HG02610 (cell line): ENCODE measurements at regions not wholly inside any gene's neighbourhood (a gene's known extent, or its start where the extent isn't known, plus 50 kb on each side); places are given as distances from the start of the nearest gene placed in this dataset.
"Not testable (repeated sequence)": the region's sequence is repeated elsewhere in the genome, so short reads cannot be mapped to it uniquely, and the experiment has no call there.

ENCODE experiments used
- ATAC-seq: cut with Tn5 transposase; IDR thresholded peaks from one replicate; pipeline ENCODE4 v1.9.1; 2021; ENCODE audit warnings: mild to moderate bottlenecking, moderate library complexity; ENCODE audit not compliant: unreplicated experiment

DNA sequence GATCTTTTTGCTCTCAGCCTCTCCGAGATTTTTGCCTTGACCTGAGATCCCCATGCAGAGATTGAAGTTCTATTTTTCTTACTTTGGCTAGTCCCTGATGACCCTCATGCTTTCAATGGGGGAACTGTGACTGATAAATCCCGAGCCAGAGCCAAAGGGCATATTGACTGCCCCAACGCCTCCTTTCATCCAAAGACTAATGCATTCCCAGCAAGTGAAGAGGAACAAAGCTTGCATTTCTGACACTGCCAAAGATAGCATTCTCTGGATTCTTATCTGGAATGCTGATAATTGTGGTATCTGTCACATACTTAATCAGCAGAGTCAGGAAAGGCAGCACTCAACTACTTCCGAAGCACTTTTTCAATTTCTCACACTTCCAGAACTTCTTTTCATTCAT, 152.3 kb upstream of the EGLN3 start:
- ATAC-seq: no peak

GRCh38 chr14:34099635-34100034, 148.8 kb upstream of the EGLN3 start:
- no peak for ATAC-seq

DNA sequence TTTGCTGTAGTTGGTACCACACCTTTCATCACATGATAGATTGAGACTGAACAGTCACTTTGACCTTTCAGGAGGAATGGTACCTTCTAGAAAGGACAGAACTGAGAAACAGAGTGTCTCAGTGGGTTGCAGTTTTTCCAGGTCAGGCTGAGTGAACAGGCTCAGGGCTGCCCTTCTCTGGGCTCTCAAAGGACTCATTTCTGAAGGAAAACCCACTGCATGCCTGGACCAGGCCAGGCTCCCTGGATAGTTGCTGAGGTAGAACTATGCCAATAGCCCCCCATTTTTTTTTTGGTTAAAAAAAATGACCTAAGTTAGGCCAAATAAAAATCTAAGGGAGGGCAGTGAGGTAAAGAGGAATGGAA, 148.1 kb upstream of the EGLN3 start:
- ATAC-seq: no peak

DNA sequence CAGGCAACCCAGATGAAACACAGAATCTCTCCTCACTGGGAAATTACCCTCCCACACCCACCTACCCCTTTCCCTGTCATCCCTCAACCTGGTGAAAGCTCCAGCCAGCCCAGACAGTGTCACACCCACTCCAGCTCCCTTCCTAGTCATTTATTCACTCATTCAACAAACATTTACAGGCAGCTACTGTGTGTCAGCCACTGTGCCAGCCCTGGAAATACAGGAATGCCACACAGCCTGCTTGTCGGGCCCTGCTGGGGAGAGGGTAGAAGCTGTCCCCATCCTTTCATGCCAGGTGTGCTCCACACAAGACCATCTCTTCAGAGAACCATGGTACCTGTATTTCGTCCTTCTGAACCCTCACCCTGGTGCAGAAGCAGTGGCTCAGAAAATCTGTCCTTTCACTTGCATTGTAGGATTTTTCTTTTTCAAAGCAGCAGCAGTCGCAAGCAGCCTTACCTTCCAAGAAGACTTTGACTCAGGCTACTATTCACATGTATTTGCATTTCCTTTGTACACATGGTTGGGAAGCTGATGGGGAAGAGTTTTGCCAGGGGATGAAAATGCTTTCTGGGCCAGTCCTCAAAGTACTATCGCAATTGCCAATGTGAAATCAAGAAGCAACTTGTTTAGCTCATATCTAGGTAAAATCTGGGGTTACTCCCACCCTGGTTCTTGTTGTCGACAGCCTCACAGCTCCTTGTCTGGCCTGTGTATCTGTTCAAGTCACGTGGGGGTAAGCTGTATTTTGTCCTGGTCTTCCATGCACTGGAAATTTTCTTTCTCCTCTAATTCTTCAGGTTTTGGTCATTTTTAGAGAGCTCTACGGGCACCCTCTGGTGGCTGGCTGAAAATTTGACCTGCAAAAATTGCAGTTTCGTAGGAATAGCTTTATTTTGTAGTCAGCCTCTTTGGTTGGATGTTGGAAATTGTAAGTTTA, 147.4 kb upstream of the EGLN3 start:
- ATAC-seq: no peak

- no peak for ATAC-seq
Measured at GRCh38 chr14:34097644-34098043, 146.8 kb upstream of the EGLN3 start.

- ATAC-seq: no peak
Measured at GRCh38 chr14:34094384-34094783, 143.5 kb upstream of the EGLN3 start.

- ATAC-seq: no peak
Measured at GRCh38 chr14:34093883-34094282, 143.0 kb upstream of the EGLN3 start.

GRCh38 chr14:34090451-34090850, 139.6 kb upstream of the EGLN3 start:
- no peak for ATAC-seq

- no peak for ATAC-seq
Measured at GRCh38 chr14:34088914-34089313, 138.0 kb upstream of the EGLN3 start.

- no peak for ATAC-seq
Measured at GRCh38 chr14:34087571-34087970, 136.7 kb upstream of the EGLN3 start.

GRCh38 chr14:34086223-34086757, 135.4 kb upstream of the EGLN3 start:
- ATAC-seq: no peak

DNA sequence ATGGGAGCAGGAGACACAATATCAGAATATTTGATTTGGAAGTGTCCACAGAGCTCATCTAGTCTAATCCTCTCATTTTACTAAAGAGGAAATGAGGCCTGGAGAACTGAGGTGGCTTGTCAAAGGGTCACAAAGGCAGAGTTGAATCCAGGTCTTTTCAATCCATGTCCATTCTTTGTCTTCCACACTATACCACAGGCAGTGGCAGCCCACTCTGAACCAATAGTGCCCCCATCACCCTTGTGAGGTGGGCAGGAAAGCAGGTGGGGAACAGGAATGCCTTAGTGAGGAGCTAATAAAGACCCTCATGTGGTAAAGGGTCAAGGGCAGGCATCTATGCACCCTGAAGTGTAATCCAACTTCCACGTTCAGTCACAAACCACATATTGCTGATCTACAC, 134.8 kb upstream of the EGLN3 start:
- ATAC-seq: no peak

GRCh38 chr14:34081576-34082136, 130.8 kb upstream of the EGLN3 start:
- ATAC-seq: no peak

- ATAC-seq: no peak
Measured at GRCh38 chr14:34081101-34081575, 130.3 kb upstream of the EGLN3 start.

DNA sequence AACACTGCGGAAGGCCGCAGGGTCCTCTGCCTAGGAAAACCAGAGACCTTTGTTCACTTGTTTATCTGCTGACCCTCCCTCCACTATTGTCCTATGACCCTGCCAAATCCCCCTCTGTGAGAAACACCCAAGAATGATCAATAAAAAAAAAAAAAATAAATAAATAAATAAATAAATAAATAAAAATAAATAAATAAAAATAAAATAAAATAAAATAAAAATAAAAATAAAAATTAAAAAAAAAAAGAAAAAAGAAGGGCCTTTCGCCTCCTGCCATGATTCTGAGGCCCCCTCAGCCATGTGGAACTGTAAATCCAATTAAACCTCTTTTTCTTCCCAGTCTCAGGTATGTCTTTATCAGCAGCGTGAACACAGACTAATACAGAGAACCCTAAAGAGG, 128.8 kb upstream of the EGLN3 start:
- not testable (repeated sequence) for ATAC-seq

DNA sequence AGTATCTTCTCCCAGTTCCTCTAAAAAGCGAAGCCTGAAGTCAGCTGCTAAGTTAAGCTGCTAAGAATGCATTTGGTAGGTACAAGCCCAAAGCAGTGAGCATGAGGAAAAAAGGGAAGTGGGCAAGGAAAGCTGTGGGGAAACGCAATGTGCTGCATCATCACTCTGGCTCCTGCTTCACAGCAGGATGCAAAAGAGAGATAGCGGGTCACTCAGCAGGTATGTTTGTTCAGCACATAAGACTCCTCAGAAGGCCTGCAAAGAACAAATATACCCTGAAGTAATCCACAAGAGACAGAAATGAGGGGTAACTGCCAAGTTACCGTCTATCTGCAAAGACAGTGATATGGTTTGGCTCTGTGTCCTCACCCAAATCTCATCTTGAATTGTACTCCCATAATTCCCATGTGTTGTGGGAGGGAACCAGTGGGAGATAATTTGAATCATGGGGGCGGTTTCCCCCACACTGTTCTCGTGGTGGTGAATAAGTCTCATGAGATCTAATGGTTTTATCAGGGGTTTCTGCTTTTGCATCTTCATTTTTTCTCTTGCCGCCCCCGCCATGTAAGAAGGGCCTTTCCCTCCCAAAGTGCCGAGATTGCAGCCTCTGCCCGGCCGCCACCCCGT, 127.4 kb upstream of the EGLN3 start:
- ATAC-seq: no peak

DNA sequence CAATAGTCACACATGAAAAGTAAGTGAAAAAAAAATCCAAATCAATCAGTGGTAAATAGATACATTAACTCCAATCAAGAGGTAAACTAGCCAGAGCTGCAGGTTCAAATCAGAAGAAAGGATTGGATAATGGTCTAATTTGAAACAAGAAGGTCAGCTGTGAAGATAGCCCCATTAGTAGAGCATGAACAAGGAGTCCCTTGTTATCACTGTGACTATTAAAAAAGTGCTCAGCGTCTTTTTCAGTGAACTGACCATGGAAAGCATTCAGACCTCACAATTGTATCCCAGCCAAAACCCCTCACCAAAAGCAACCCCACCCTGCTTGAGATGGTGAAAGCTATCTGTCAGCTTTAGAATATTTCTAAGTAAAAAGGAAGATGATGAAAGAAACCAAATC, 125.0 kb upstream of the EGLN3 start:
- no peak for ATAC-seq

GRCh38 chr14:34075042-34075744, 124.3 kb upstream of the EGLN3 start:
- ATAC-seq: peak; percentile 64

DNA sequence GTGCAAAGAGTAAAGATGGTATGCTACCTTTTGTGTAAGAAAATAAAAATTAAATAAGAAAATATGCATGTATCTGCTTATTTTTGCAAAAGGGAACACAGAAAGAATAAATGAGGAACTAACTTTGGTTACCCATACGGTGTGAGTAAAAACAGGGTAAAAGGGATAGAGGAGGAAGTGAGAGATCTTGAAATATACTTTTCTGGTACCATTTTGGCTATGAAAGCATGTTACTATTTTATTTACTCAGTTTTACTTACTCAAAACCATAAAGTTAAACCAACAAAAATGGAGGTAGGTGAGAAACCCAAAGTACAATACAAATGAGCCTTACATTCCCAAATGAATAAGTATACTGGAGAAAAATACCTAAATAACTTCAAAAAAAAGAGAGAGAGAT, 122.0 kb upstream of the EGLN3 start:
- ATAC-seq: peak; percentile 58

DNA sequence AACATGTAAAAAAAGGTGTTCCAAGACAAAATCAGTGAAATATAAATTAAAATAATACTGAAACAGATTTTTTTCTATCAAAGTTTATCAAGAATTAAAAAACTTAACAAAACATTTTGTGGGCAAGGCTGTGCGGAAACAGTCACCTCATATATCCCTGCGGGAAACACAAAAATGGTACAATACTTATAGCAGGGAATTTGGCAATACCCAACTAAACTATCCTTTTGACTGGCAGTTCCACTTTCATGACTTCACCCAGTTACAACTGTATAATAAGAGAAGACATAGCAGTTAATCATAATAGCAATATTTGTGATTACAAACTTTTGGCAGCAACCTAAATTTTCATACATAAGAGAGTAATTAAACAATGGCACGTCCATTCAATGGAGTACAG, 121.5 kb upstream of the EGLN3 start:
- no peak for ATAC-seq

DNA sequence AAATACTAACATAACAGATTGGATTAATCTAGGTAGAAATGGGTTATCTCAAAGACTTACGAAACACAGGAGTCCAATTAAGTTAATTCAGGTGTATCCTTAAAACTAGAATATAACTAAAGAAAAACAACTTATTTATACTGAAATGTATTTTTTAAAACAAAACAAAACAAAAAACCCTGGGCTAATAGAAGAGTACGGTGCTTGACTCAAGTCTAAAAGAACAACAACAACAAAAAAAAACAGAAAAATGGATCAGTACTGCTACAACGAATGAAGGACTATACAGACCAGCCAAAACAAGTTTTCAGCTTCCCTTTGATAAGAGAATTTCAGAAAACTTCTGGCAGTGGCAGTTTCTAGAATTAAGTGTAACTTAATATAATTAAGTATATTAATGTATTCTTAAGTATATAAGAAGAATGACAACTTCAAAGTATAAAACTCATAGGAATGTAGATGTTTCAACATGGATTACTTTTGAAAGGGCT, 120.1 kb upstream of the EGLN3 start:
- no peak for ATAC-seq
